ENCODE measurements at regions not wholly inside any gene's neighbourhood (a gene's known extent, or its start where the extent isn't known, plus 50 kb on each side); places are given as distances from the start of the nearest gene placed in this dataset.

DNA sequence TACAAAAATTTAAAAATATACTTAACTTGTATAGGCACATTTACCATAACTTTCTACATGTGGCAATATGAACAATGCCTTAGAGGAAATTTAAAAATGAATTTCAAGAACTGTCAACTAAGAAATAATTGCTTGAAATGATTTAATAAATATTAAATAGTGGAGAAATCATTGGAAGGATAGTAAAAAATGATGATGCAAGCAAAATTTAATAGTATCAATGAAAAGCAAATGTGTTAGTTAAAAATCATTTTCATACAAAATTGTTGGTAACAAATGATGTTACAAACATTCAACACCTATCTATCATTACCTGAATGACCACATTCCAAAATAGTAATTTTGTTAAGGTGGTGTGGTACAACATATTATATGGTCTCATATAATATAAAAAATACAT, 331.0 kb downstream of the HAO1 start:
- no peak for TF ChIP-seq POLR2A (IDR thresholded peaks at IDR 0.05)
- TF ChIP-seq, protein P1, sequence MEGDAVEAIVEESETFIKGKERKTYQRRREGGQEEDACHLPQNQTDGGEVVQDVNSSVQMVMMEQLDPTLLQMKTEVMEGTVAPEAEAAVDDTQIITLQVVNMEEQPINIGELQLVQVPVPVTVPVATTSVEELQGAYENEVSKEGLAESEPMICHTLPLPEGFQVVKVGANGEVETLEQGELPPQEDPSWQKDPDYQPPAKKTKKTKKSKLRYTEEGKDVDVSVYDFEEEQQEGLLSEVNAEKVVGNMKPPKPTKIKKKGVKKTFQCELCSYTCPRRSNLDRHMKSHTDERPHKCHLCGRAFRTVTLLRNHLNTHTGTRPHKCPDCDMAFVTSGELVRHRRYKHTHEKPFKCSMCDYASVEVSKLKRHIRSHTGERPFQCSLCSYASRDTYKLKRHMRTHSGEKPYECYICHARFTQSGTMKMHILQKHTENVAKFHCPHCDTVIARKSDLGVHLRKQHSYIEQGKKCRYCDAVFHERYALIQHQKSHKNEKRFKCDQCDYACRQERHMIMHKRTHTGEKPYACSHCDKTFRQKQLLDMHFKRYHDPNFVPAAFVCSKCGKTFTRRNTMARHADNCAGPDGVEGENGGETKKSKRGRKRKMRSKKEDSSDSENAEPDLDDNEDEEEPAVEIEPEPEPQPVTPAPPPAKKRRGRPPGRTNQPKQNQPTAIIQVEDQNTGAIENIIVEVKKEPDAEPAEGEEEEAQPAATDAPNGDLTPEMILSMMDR (IDR thresholded peaks at IDR 0.05): no peak

Data from uterus (tissue), 2 donors.